Mesendoderm (in vitro differentiated cells): ENCODE measurements at regions not wholly inside any gene's neighbourhood (a gene's known extent, or its start where the extent isn't known, plus 50 kb on each side); places are given as distances from the start of the nearest gene placed in this dataset.

Source experiments
- DNase-seq: peaks from one replicate; pipeline ENCODE4 v3.0.0; 2013
- H2AK5ac ChIP-seq: 2 replicates; pipeline ENCODE4 v1.6.1; 2013; ENCODE audit warnings: low read length, inconsistent platforms
- H2BK120ac ChIP-seq: 2 replicates; pipeline ENCODE4 v1.6.1; 2013; ENCODE audit warnings: low read depth, mild to moderate bottlenecking, low read length, moderate library complexity, mixed read lengths
- H2BK15ac ChIP-seq: replicated peaks from 2 replicates; pipeline ENCODE4 v1.6.1; 2013; ENCODE audit warnings: low read depth, mild to moderate bottlenecking, moderate library complexity
- H2BK5ac ChIP-seq: 2 replicates; pipeline ENCODE4 v1.6.1; 2013; ENCODE audit warnings: low read length, inconsistent platforms
- H3K18ac ChIP-seq: 2 replicates; pipeline ENCODE4 v1.6.1; 2013; ENCODE audit warnings: mild to moderate bottlenecking, low read length, mixed read lengths
- H3K23ac ChIP-seq: one replicate; pipeline ENCODE4 v1.6.1; 2013; ENCODE audit warnings: low read length
- H3K27ac ChIP-seq: 2 replicates; pipeline ENCODE4 v1.5.1; 2013; ENCODE audit warnings: low read depth, mild to moderate bottlenecking, inconsistent platforms, low read length, moderate library complexity
- H3K27me3 ChIP-seq: 2 replicates; pipeline ENCODE4 v1.6.1; 2013; ENCODE audit warnings: low read length, control low read depth, mild to moderate bottlenecking, inconsistent platforms; ENCODE audit not compliant: insufficient read depth, poor library complexity
- H3K36me3 ChIP-seq: 2 replicates; pipeline ENCODE4 v1.6.1; 2013; ENCODE audit warnings: low read length, inconsistent platforms; ENCODE audit not compliant: control insufficient read depth, insufficient read depth
- H3K4ac ChIP-seq: one replicate; pipeline ENCODE4 v1.6.1; 2013; ENCODE audit warnings: low read depth, mild to moderate bottlenecking, low read length, moderate library complexity
- H3K4me1 ChIP-seq: 2 replicates; pipeline ENCODE4 v1.6.1; 2013; ENCODE audit warnings: low read depth, low read length, inconsistent platforms; ENCODE audit not compliant: control insufficient read depth
- H3K4me2 ChIP-seq: 2 replicates; pipeline ENCODE4 v1.6.1; 2013; ENCODE audit warnings: low read length
- H3K4me3 ChIP-seq: 2 replicates; pipeline ENCODE4 v1.5.1; 2013; ENCODE audit warnings: mild to moderate bottlenecking, low read length
- H3K56ac ChIP-seq: one replicate; pipeline ENCODE4 v1.6.1; 2013; ENCODE audit warnings: low read length
- H3K79me1 ChIP-seq: 2 replicates; pipeline ENCODE4 v1.6.1; 2013; ENCODE audit warnings: low read length, inconsistent platforms
- H3K79me2 ChIP-seq: 2 replicates; pipeline ENCODE4 v1.6.1; 2013; ENCODE audit warnings: mild to moderate bottlenecking, low read length; ENCODE audit not compliant: control insufficient read depth, insufficient read depth
- H3K9ac ChIP-seq: 2 replicates; pipeline ENCODE4 v1.6.1; 2013; ENCODE audit warnings: low read length, inconsistent platforms
- H4K5ac ChIP-seq: one replicate; pipeline ENCODE4 v1.6.1; 2013; ENCODE audit warnings: low read length
- H4K8ac ChIP-seq: one replicate; pipeline ENCODE4 v1.6.1; 2013; ENCODE audit warnings: low read depth, mild to moderate bottlenecking, control low read depth, low read length, moderate library complexity
- WGBS: extraction: QIAGEN DNeasy Blood & Tissue Kit; methylation state at CpG from one replicate; pipeline ENCODE4 v1.1.7; 2013; ENCODE audit warnings: low lambda C conversion rate, missing lambda C conversion rate; ENCODE audit not compliant: insufficient coverage; ENCODE audit errors: extremely low coverage; 5-methylcytosine and 5-hydroxymethylcytosine counted together

GRCh38 chrX:139091066-139091465 lies 379.5 kb upstream of the FGF13 start:
- no peak overlapping the region for H2AK5ac ChIP-seq
- H4K5ac ChIP-seq, result no peak overlapping the region
- no peak overlapping the region for H4K8ac ChIP-seq
- no peaks in the 10 kb centered on the region for H3K79me2 ChIP-seq
- no peak overlapping the region for H3K23ac ChIP-seq
- H3K56ac ChIP-seq, result no peak overlapping the region
- no peak overlapping the region for H3K4ac ChIP-seq
- H3K4me3 ChIP-seq, result no peak overlapping the region
- H3K27ac ChIP-seq, result no peak overlapping the region
- no peaks in the 10 kb centered on the region for H3K79me1 ChIP-seq
- H3K27me3 ChIP-seq, result no peaks in the 10 kb centered on the region
- no peak overlapping the region for H2BK15ac ChIP-seq
- DNase-seq, result no peak
- H3K4me1 ChIP-seq, result no peaks in the 10 kb centered on the region
- H3K9ac ChIP-seq, result no peak overlapping the region
- H2BK120ac ChIP-seq, result no peak overlapping the region
- H3K36me3 ChIP-seq, result no peaks in the 10 kb centered on the region
- no peak overlapping the region for H3K18ac ChIP-seq
- no peak overlapping the region for H2BK5ac ChIP-seq
- H3K4me2 ChIP-seq, result no peak overlapping the region

GRCh38 chrX:139086246-139086645 lies 374.7 kb upstream of the FGF13 start:
- no peaks in the 10 kb centered on the region for H3K79me2 ChIP-seq
- H3K27me3 ChIP-seq, result no peaks in the 10 kb centered on the region
- no peaks in the 10 kb centered on the region for H3K79me1 ChIP-seq
- H3K56ac ChIP-seq, result no peak overlapping the region
- H3K4ac ChIP-seq, result no peak overlapping the region
- no peak overlapping the region for H3K9ac ChIP-seq
- H3K4me3 ChIP-seq, result no peak overlapping the region
- no peak overlapping the region for H2AK5ac ChIP-seq
- no peaks in the 10 kb centered on the region for H3K36me3 ChIP-seq
- H3K23ac ChIP-seq, result no peak overlapping the region
- no peak overlapping the region for H3K27ac ChIP-seq
- DNase-seq, result no peak
- H2BK120ac ChIP-seq, result no peak overlapping the region
- no peak overlapping the region for H4K5ac ChIP-seq
- no peak overlapping the region for H2BK5ac ChIP-seq
- no CpG with 5 or more reads among the region's 2 CpGs for whole genome bisulfite sequencing
- H3K18ac ChIP-seq, result no peak overlapping the region
- H4K8ac ChIP-seq, result no peak overlapping the region
- no peak overlapping the region for H2BK15ac ChIP-seq
- no peaks in the 10 kb centered on the region for H3K4me1 ChIP-seq
- H3K4me2 ChIP-seq, result no peak overlapping the region

- Histone ChIP-seq H2BK15ac (no peak overlapping the region), H4K5ac (no peak overlapping the region)
Measured at GRCh38 chrX:139085404-139085803, 373.9 kb upstream of the FGF13 start.

GRCh38 chrX:139083191-139083590 lies 371.7 kb upstream of the FGF13 start:
- no peak overlapping the region for H4K8ac ChIP-seq
- H2BK120ac ChIP-seq, result no peak overlapping the region
- H3K27ac ChIP-seq, result no peak overlapping the region
- no peak overlapping the region for H3K4me2 ChIP-seq
- no peak overlapping the region for H2BK5ac ChIP-seq
- no peak overlapping the region for H3K56ac ChIP-seq
- H3K79me2 ChIP-seq, result no peaks in the 10 kb centered on the region
- 100% methylated on average over 1 of the region's 3 CpGs for WGBS
- no peak overlapping the region for H4K5ac ChIP-seq
- H2AK5ac ChIP-seq, result no peak overlapping the region
- no peaks in the 10 kb centered on the region for H3K27me3 ChIP-seq
- no peak overlapping the region for H3K18ac ChIP-seq
- H3K4me3 ChIP-seq, result no peak overlapping the region
- H3K79me1 ChIP-seq, result no peaks in the 10 kb centered on the region
- no peaks in the 10 kb centered on the region for H3K36me3 ChIP-seq
- H3K23ac ChIP-seq, result no peak overlapping the region
- DNase-seq, result no peak
- H2BK15ac ChIP-seq, result no peak overlapping the region
- H3K9ac ChIP-seq, result no peak overlapping the region
- H3K4ac ChIP-seq, result no peak overlapping the region
- no peaks in the 10 kb centered on the region for H3K4me1 ChIP-seq

More at GRCh38 chrX:139085404-139085803, 373.9 kb upstream of the FGF13 start:
- no peak overlapping the region for H3K23ac ChIP-seq
- no peaks in the 10 kb centered on the region for H3K27me3 ChIP-seq
- H2BK5ac ChIP-seq, result no peak overlapping the region
- no peaks in the 10 kb centered on the region for H3K79me1 ChIP-seq
- H3K4me1 ChIP-seq, result no peaks in the 10 kb centered on the region
- no peaks in the 10 kb centered on the region for H3K36me3 ChIP-seq
- H3K18ac ChIP-seq, result no peak overlapping the region
- H3K27ac ChIP-seq, result no peak overlapping the region
- H2AK5ac ChIP-seq, result no peak overlapping the region
- no peak overlapping the region for H3K4me3 ChIP-seq
- H3K56ac ChIP-seq, result no peak overlapping the region
- no peak overlapping the region for H3K4me2 ChIP-seq
- H3K79me2 ChIP-seq, result no peaks in the 10 kb centered on the region
- H3K9ac ChIP-seq, result no peak overlapping the region
- H2BK120ac ChIP-seq, result no peak overlapping the region
- DNase-seq, result no peak
- no peak overlapping the region for H3K4ac ChIP-seq
- H4K8ac ChIP-seq, result no peak overlapping the region

GRCh38 chrX:139081965-139082364 lies 370.4 kb upstream of the FGF13 start:
- Histone ChIP-seq H3K4me2 (no peak overlapping the region), H3K27me3 (no peaks in the 10 kb centered on the region), H2AK5ac (no peak overlapping the region), H4K8ac (no peak overlapping the region), H2BK5ac (no peak overlapping the region), H3K23ac (no peak overlapping the region), H3K4ac (no peak overlapping the region), H2BK120ac (no peak overlapping the region), H3K79me1 (no peaks in the 10 kb centered on the region), H3K56ac (no peak overlapping the region), H3K9ac (no peak overlapping the region), H3K79me2 (no peaks in the 10 kb centered on the region), H4K5ac (no peak overlapping the region), H3K36me3 (no peaks in the 10 kb centered on the region), H3K27ac (no peak overlapping the region), H2BK15ac (no peak overlapping the region), H3K4me3 (no peak overlapping the region), H3K18ac (no peak overlapping the region), H3K4me1 (no peaks in the 10 kb centered on the region)
- WGBS, result no CpG with 5 or more reads among the region's 3 CpGs
- no peak for DNase-seq

- DNase-seq, result no peak
- H3K56ac ChIP-seq, result no peak overlapping the region
- H2BK15ac ChIP-seq, result no peak overlapping the region
- H3K4ac ChIP-seq, result no peak overlapping the region
- H3K79me2 ChIP-seq, result no peaks in the 10 kb centered on the region
- no peak overlapping the region for H3K4me3 ChIP-seq
- no peak overlapping the region for H3K9ac ChIP-seq
- H4K5ac ChIP-seq, result no peak overlapping the region
- no peak overlapping the region for H3K27ac ChIP-seq
- no peak overlapping the region for H3K23ac ChIP-seq
- H3K27me3 ChIP-seq, result no peaks in the 10 kb centered on the region
- no peak overlapping the region for H2BK5ac ChIP-seq
- H3K36me3 ChIP-seq, result no peaks in the 10 kb centered on the region
- no peaks in the 10 kb centered on the region for H3K79me1 ChIP-seq
- no CpG with 5 or more reads among the region's 2 CpGs for WGBS
- H3K4me2 ChIP-seq, result no peak overlapping the region
- H2BK120ac ChIP-seq, result no peak overlapping the region
- no peak overlapping the region for H3K18ac ChIP-seq
- H4K8ac ChIP-seq, result no peak overlapping the region
- no peaks in the 10 kb centered on the region for H3K4me1 ChIP-seq
- no peak overlapping the region for H2AK5ac ChIP-seq
Measured at GRCh38 chrX:139079789-139080188, 368.3 kb upstream of the FGF13 start.
